ENCODE measurements at regions not wholly inside any gene's neighbourhood (a gene's known extent, or its start where the extent isn't known, plus 50 kb on each side); places are given as distances from the start of the nearest gene placed in this dataset.
"Not testable (repeated sequence)": the region's sequence is repeated elsewhere in the genome, so short reads cannot be mapped to it uniquely, and the experiment has no call there.

- no peak for TF ChIP-seq CTCF (IDR thresholded peaks at IDR 0.05)
- Mint-ChIP-seq H3K36me3 (ENCODE audit: unreplicated experiment) (no peaks in the 10 kb centered on the region), H3K4me1 (ENCODE audit: unreplicated experiment) (no peaks in the 10 kb centered on the region), H3K4me3 (ENCODE audit: unreplicated experiment) (no peak overlapping the region), H3K27ac (ENCODE audit: unreplicated experiment) (no peak overlapping the region), H3K27me3 (ENCODE audit: unreplicated experiment) (peaks cover 5% of the 10 kb centered on the region), H3K9me3 (ENCODE audit: unreplicated experiment) (peaks cover 4% of the 10 kb centered on the region)
- no peak for DNase-seq (ENCODE audit: extremely low spot score, unreplicated experiment)
Measured at GRCh38 chr6:85744433-85744970, 101.8 kb upstream of the SYNCRIP start.

- no peaks in the 10 kb centered on the region for H3K4me1 Mint-ChIP-seq (ENCODE audit: unreplicated experiment)
- TF ChIP-seq CTCF (IDR thresholded peaks at IDR 0.05), result no peak
- no peak for DNase-seq (ENCODE audit: extremely low spot score, unreplicated experiment)
Measured at GRCh38 chr6:85726206-85726605, 83.5 kb upstream of the SYNCRIP start.

GRCh38 chr6:85715797-85716196 is 73.1 kb upstream of the SYNCRIP start:
- no peak for TF ChIP-seq CTCF (IDR thresholded peaks at IDR 0.05)
- Mint-ChIP-seq H3K27me3 (ENCODE audit: unreplicated experiment) (peaks cover 10% of the 10 kb centered on the region), H3K36me3 (ENCODE audit: unreplicated experiment) (no peaks in the 10 kb centered on the region), H3K4me3 (ENCODE audit: unreplicated experiment) (no peak overlapping the region), H3K4me1 (ENCODE audit: unreplicated experiment) (no peaks in the 10 kb centered on the region), H3K27ac (ENCODE audit: unreplicated experiment) (no peak overlapping the region), H3K9me3 (ENCODE audit: unreplicated experiment) (peaks cover 5% of the 10 kb centered on the region)
- no peak for DNase-seq (ENCODE audit: extremely low spot score, unreplicated experiment)

More at GRCh38 chr6:85726206-85726605, 83.5 kb upstream of the SYNCRIP start:
- no peak overlapping the region for H3K27ac Mint-ChIP-seq (ENCODE audit: unreplicated experiment)
- H3K27me3 Mint-ChIP-seq (ENCODE audit: unreplicated experiment), result peaks cover 3% of the 10 kb centered on the region
- H3K4me3 Mint-ChIP-seq (ENCODE audit: unreplicated experiment), result no peak overlapping the region
- peaks cover 3% of the 10 kb centered on the region for H3K9me3 Mint-ChIP-seq (ENCODE audit: unreplicated experiment)
- H3K36me3 Mint-ChIP-seq (ENCODE audit: unreplicated experiment), result no peaks in the 10 kb centered on the region

GRCh38 chr6:85714893-85715530 is 72.3 kb upstream of the SYNCRIP start:
- no peaks in the 10 kb centered on the region for H3K36me3 Mint-ChIP-seq (ENCODE audit: unreplicated experiment)
- H3K4me3 Mint-ChIP-seq (ENCODE audit: unreplicated experiment), result no peak overlapping the region
- H3K9me3 Mint-ChIP-seq (ENCODE audit: unreplicated experiment), result peaks cover 8% of the 10 kb centered on the region
- no peaks in the 10 kb centered on the region for H3K4me1 Mint-ChIP-seq (ENCODE audit: unreplicated experiment)
- no peak overlapping the region for H3K27ac Mint-ChIP-seq (ENCODE audit: unreplicated experiment)
- no peak for TF ChIP-seq CTCF (IDR thresholded peaks at IDR 0.05)
- no peak for DNase-seq (ENCODE audit: extremely low spot score, unreplicated experiment)
- peaks cover 8% of the 10 kb centered on the region for H3K27me3 Mint-ChIP-seq (ENCODE audit: unreplicated experiment)

GRCh38 chr6:85712346-85712745 is 69.7 kb upstream of the SYNCRIP start:
- TF ChIP-seq CTCF (IDR thresholded peaks at IDR 0.05), result no peak
- no peaks in the 10 kb centered on the region for H3K4me1 Mint-ChIP-seq (ENCODE audit: unreplicated experiment)

GRCh38 chr6:85707515-85708145 is 64.9 kb upstream of the SYNCRIP start:
- not testable (repeated sequence) for H3K27ac Mint-ChIP-seq (ENCODE audit: unreplicated experiment); H3K36me3 Mint-ChIP-seq (ENCODE audit: unreplicated experiment); H3K4me1 Mint-ChIP-seq (ENCODE audit: unreplicated experiment); H3K9me3 Mint-ChIP-seq (ENCODE audit: unreplicated experiment); H3K4me3 Mint-ChIP-seq (ENCODE audit: unreplicated experiment); H3K27me3 Mint-ChIP-seq (ENCODE audit: unreplicated experiment); DNase-seq (ENCODE audit: extremely low spot score, unreplicated experiment)

More at GRCh38 chr6:85712346-85712745, 69.7 kb upstream of the SYNCRIP start:
- Mint-ChIP-seq H3K4me3 (ENCODE audit: unreplicated experiment) (no peak overlapping the region), H3K36me3 (ENCODE audit: unreplicated experiment) (no peaks in the 10 kb centered on the region), H3K27ac (ENCODE audit: unreplicated experiment) (no peak overlapping the region), H3K9me3 (ENCODE audit: unreplicated experiment) (peaks cover 14% of the 10 kb centered on the region), H3K27me3 (ENCODE audit: unreplicated experiment) (peaks cover 2% of the 10 kb centered on the region)
- DNase-seq (ENCODE audit: extremely low spot score, unreplicated experiment), result no peak
